NCI-H2196 (cell line): ENCODE measurements at regions not wholly inside any gene's neighbourhood (a gene's known extent, or its start where the extent isn't known, plus 50 kb on each side); places are given as distances from the start of the nearest gene placed in this dataset.
A peak's percentile ranks its signal among the peaks of the same experiment; 100 is the strongest.
"Not testable (repeated sequence)": the region's sequence is repeated elsewhere in the genome, so short reads cannot be mapped to it uniquely, and the experiment has no call there.

Experiments
- DNase-seq: peaks from one replicate; lab custom pipeline; 2025; ENCODE audit not compliant: unreplicated experiment; lab: John Stamatoyannopoulos, UW

- DNase-seq: no peak
These were observed 155.1 kb downstream of the C16orf95 start for GRCh38 chr16:87161822-87162676.

GRCh38 chr16:87162799-87163198, 154.4 kb downstream of the C16orf95 start:
- not testable (repeated sequence) for DNase-seq

GRCh38 chr16:87163637-87164036, 153.6 kb downstream of the C16orf95 start:
- no peak for DNase-seq

- no peak for DNase-seq
These were observed 152.0 kb downstream of the C16orf95 start for GRCh38 chr16:87165151-87165550.

GRCh38 chr16:87165885-87166284, 151.3 kb downstream of the C16orf95 start:
- no peak for DNase-seq

- DNase-seq: no peak
These were observed 150.9 kb downstream of the C16orf95 start for GRCh38 chr16:87166321-87166720.

- DNase-seq: no peak
These were observed 150.3 kb downstream of the C16orf95 start for GRCh38 chr16:87166934-87167333.

GRCh38 chr16:87169509-87169995, 147.6 kb downstream of the C16orf95 start:
- DNase-seq: peak; percentile 49

GRCh38 chr16:87170310-87170709, 146.9 kb downstream of the C16orf95 start:
- DNase-seq: no peak

- DNase-seq: no peak
These were observed 145.5 kb downstream of the C16orf95 start for GRCh38 chr16:87171723-87172122.

- no peak for DNase-seq
These were observed 144.6 kb downstream of the C16orf95 start for GRCh38 chr16:87172632-87173031.

GRCh38 chr16:87173294-87173893, 143.8 kb downstream of the C16orf95 start:
- DNase-seq: no peak

GRCh38 chr16:87174061-87174460, 143.1 kb downstream of the C16orf95 start:
- no peak for DNase-seq

- no peak for DNase-seq
These were observed 140.5 kb downstream of the C16orf95 start for GRCh38 chr16:87176735-87177134.

GRCh38 chr16:87177673-87178072, 139.5 kb downstream of the C16orf95 start:
- no peak for DNase-seq

GRCh38 chr16:87178177-87178863, 138.9 kb downstream of the C16orf95 start:
- DNase-seq: no peak

GRCh38 chr16:87178977-87179376, 138.2 kb downstream of the C16orf95 start:
- DNase-seq: no peak

- no peak for DNase-seq
These were observed 137.1 kb downstream of the C16orf95 start for GRCh38 chr16:87180069-87180468.

- no peak for DNase-seq
These were observed 134.4 kb downstream of the C16orf95 start for GRCh38 chr16:87182759-87183158.

- DNase-seq: no peak
These were observed 133.5 kb downstream of the C16orf95 start for GRCh38 chr16:87183647-87184046.

- DNase-seq: no peak
These were observed 131.9 kb downstream of the C16orf95 start for GRCh38 chr16:87185308-87185707.

GRCh38 chr16:87185983-87186382, 131.2 kb downstream of the C16orf95 start:
- no peak for DNase-seq
